DND-41 (cell line): ENCODE measurements at regions not wholly inside any gene's neighbourhood (a gene's known extent, or its start where the extent isn't known, plus 50 kb on each side); places are given as distances from the start of the nearest gene placed in this dataset.

Experiments
- ATAC-seq: fragments of 200-7000 bp; cut with Tn5 transposase; 3 replicates; pipeline ENCODE4 v1.9.1; 2021; ENCODE audit warnings: low read depth; ENCODE audit not compliant: insufficient read depth
- DNase-seq: peaks from one replicate; pipeline ENCODE4 v3.0.0-alpha.2; 2020
- H2AFZ ChIP-seq: 2 replicates; pipeline ENCODE4 v1.6.0; 2012; ENCODE audit warnings: low read depth, low read length
- H3K27ac ChIP-seq: 2 replicates; pipeline ENCODE4 v1.5.1; 2012; ENCODE audit warnings: low read length, inconsistent platforms
- H3K27me3 ChIP-seq: fragments of 200-600 bp; sonication (generic); 2 replicates; pipeline ENCODE4 v1.6.0; 2012; ENCODE audit warnings: low read length, mild to moderate bottlenecking, inconsistent platforms; ENCODE audit not compliant: insufficient read depth, poor library complexity
- H3K36me3 ChIP-seq: 2 replicates; pipeline ENCODE4 v1.5.1; 2012; ENCODE audit warnings: low read length, inconsistent platforms; ENCODE audit not compliant: insufficient read depth
- H3K4me1 ChIP-seq: 2 replicates; pipeline ENCODE4 v1.5.1; 2012; ENCODE audit warnings: mild to moderate bottlenecking, low read length; ENCODE audit not compliant: insufficient read depth
- H3K4me2 ChIP-seq: 2 replicates; pipeline ENCODE4 v1.6.0; 2012; ENCODE audit warnings: mild to moderate bottlenecking, moderate library complexity, low read length, inconsistent platforms; ENCODE audit not compliant: insufficient read depth
- H3K4me3 ChIP-seq, 2 experiments: fragments of 200-600 bp in 1 of 2; shearing (Covaris generic) in 1 of 2; 2 replicates each; pipeline ENCODE4 v1.5.1; 2012 to 2016; ENCODE audit warnings: inconsistent platforms in 2 of 2, low read length in 2 of 2, mild to moderate bottlenecking in 2 of 2, low read depth in 1 of 2, moderate library complexity in 1 of 2
- H3K79me2 ChIP-seq: 2 replicates; pipeline ENCODE4 v1.6.0; 2012; ENCODE audit warnings: low read length, inconsistent platforms; ENCODE audit not compliant: insufficient read depth
- H3K9ac ChIP-seq: 2 replicates; pipeline ENCODE4 v1.6.0; 2012; ENCODE audit warnings: low read depth, mild to moderate bottlenecking, inconsistent platforms, low read length, moderate library complexity
- H3K9me3 ChIP-seq: 2 replicates; pipeline ENCODE4 v1.5.1; 2012; ENCODE audit warnings: low read length, moderate library complexity, mild to moderate bottlenecking, inconsistent platforms; ENCODE audit not compliant: insufficient read depth, severe bottlenecking
- H4K20me1 ChIP-seq: 2 replicates; pipeline ENCODE4 v1.6.0; 2012; ENCODE audit warnings: low read length; ENCODE audit not compliant: insufficient read depth
- CTCF ChIP-seq: IDR thresholded peaks from 2 replicates; pipeline ENCODE4 v1.5.1; 2012; ENCODE audit warnings: borderline replicate concordance, low read length, moderate library complexity, mild to moderate bottlenecking; ENCODE audit not compliant: poor library complexity, severe bottlenecking; ENCODE audit errors: extremely low read depth
- EZH2 ChIP-seq: IDR thresholded peaks from 3 replicates; pipeline ENCODE4 v1.6.1; 2012; ENCODE audit warnings: borderline replicate concordance, low read depth, mild to moderate bottlenecking, moderate library complexity, low read length, inconsistent platforms; ENCODE audit not compliant: severe bottlenecking

DNA sequence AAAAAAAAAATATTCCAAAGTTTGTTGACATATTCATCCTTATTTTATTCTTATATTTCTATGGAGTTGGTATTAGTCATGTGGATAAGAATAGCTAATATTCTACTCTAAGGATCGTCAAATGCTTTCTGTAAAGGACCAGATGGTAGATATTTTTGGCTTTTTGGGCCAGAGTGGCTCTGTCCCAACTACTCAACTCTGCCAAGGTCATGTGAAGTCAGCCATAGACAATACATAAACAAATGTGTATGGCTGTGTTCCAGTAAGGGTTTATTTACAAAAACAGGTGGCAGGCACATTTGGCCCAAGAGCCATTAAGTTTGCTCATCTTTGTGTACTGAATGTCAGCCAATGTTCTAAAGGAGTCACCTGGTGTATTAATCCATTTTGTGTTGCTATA, 131.8 kb downstream of the TBX5 start:
- H3K4me1 ChIP-seq: no peaks in the 10 kb centered on the region
- no peak overlapping the region for H3K27ac ChIP-seq
- H3K9ac ChIP-seq: no peak overlapping the region
- H2AFZ ChIP-seq: no peak overlapping the region
- no peaks in the 10 kb centered on the region for H3K36me3 ChIP-seq
- H3K4me3 ChIP-seq: no peak overlapping the region
- ATAC-seq (no peak), DNase-seq (no peak)
- H3K79me2 ChIP-seq: no peaks in the 10 kb centered on the region
- H3K4me2 ChIP-seq: no peak overlapping the region
- no peaks in the 10 kb centered on the region for H4K20me1 ChIP-seq
- H3K9me3 ChIP-seq: no peaks in the 10 kb centered on the region
- no peaks in the 10 kb centered on the region for H3K27me3 ChIP-seq
- TF ChIP-seq CTCF: no peak
- no peak for TF ChIP-seq EZH2

DNA sequence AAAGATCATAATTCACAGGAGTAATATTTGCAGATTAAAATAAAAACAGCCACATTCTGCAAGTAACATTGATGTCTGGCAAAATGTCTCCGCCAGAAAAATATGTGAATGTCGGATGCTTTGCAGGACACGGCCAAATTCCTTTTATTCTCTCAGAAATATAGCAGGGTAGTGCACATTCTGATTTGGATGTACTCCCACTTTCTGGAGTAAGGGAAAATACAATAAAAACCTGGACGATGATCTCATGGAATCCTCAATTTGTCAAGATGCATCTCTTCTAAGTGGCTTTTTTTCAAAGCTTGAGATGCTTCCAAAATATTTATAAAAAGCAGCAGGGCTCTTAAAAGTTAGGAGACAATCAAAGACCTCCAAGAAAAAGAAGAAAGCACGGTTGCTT, 133.3 kb downstream of the TBX5 start:
- Histone ChIP-seq H3K4me3 (no peak overlapping the region), H3K79me2 (no peaks in the 10 kb centered on the region), H3K4me2 (no peak overlapping the region), H4K20me1 (no peaks in the 10 kb centered on the region), H3K9me3 (no peaks in the 10 kb centered on the region), H2AFZ (no peak overlapping the region), H3K9ac (no peak overlapping the region), H3K36me3 (no peaks in the 10 kb centered on the region), H3K4me1 (no peaks in the 10 kb centered on the region), H3K27ac (no peak overlapping the region), H3K27me3 (no peaks in the 10 kb centered on the region)
- DNase-seq (no peak), ATAC-seq (no peak)
- TF ChIP-seq CTCF: no peak
- no peak for TF ChIP-seq EZH2

DNA sequence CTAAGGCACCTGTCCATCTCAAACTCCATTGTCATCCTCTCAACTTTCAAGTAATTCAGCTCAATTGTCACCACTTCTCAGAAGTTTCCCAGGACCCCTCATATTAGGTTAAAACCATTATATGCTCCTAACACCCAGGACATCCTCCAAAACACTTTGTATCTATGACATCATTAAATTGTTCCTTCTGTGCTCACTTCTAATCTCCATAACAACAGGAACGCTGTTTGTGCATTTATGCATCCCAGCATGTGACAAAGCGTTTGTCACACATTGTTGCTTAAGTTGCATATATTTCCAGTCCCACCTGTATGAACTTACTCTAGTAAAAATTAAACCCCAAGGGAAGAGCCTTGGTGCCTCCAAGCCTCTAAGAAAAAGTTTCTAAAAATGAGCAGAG, 133.9 kb downstream of the TBX5 start:
- Histone ChIP-seq H3K4me3 (no peak overlapping the region), H3K79me2 (no peaks in the 10 kb centered on the region), H3K9me3 (no peaks in the 10 kb centered on the region), H2AFZ (no peak overlapping the region), H3K4me1 (no peaks in the 10 kb centered on the region), H4K20me1 (no peaks in the 10 kb centered on the region), H3K36me3 (no peaks in the 10 kb centered on the region), H3K27ac (no peak overlapping the region), H3K4me2 (no peak overlapping the region), H3K27me3 (no peaks in the 10 kb centered on the region), H3K9ac (no peak overlapping the region)
- ATAC-seq (no peak), DNase-seq (no peak)
- TF ChIP-seq EZH2: no peak
- TF ChIP-seq CTCF: no peak

GRCh38 chr12:114269153-114269552, 136.8 kb downstream of the TBX5 start:
- Histone ChIP-seq H3K27ac (no peak overlapping the region), H3K36me3 (no peaks in the 10 kb centered on the region), H3K9ac (no peak overlapping the region), H4K20me1 (no peaks in the 10 kb centered on the region), H2AFZ (no peak overlapping the region), H3K4me2 (no peak overlapping the region), H3K9me3 (no peaks in the 10 kb centered on the region), H3K79me2 (no peaks in the 10 kb centered on the region), H3K4me3 (no peak overlapping the region), H3K27me3 (no peaks in the 10 kb centered on the region), H3K4me1 (no peaks in the 10 kb centered on the region)
- DNase-seq (peak; percentile 6), ATAC-seq (no peak)
- TF ChIP-seq EZH2: no peak
- no peak for TF ChIP-seq CTCF
